G401.6 (cell line): ENCODE measurements at regions not wholly inside any gene's neighbourhood (a gene's known extent, or its start where the extent isn't known, plus 50 kb on each side); places are given as distances from the start of the nearest gene placed in this dataset.

Experiments
- FAIRE-seq: peaks from 2 replicates; lab custom pipeline; 2012; peaks lifted over from hg19 to GRCh38; lab: Jason Lieb, UNC

DNA sequence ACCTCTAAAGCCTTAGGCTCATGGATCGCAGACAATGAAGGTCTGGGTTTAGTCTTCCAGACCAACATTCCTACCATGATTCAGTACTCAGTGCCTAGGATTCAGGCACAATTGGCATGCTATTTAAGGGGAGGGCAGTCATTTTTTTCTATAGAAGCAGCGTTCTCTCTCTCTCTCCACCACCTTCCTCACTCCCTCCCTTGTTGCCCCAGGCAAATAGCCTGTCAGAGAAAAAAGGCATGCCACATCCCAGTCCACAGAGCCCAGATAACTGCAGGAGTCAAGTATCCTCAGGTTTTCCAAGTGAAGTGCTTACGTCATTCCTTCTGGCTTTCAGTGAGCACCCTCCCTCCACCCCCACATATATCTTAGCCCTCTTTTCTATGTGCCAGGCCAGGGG lies 533.0 kb downstream of the BCOR start:
- no peak for FAIRE-seq

DNA sequence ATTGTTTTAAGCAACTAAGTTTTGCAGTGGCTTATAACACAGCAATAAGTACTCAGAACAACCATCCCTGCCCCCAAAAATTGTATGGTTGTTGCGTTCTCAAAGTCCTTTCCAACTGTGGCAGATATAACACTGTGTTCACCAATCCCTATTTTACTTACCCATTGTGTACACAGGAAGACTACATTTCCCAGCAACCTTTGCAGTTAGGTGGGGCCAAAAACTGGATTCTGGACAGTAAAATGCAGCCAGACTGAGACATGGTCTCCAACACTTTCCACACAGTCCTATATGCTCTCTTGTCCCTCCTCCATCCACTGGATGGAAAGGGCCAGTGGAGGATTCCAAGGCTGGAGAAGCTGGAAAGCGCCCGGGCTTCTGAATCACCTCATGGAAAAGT lies 523.6 kb downstream of the BCOR start:
- FAIRE-seq = no peak

- no peak for FAIRE-seq
Measured at GRCh38 chrX:39576041-39576872, 521.5 kb downstream of the BCOR start.

DNA sequence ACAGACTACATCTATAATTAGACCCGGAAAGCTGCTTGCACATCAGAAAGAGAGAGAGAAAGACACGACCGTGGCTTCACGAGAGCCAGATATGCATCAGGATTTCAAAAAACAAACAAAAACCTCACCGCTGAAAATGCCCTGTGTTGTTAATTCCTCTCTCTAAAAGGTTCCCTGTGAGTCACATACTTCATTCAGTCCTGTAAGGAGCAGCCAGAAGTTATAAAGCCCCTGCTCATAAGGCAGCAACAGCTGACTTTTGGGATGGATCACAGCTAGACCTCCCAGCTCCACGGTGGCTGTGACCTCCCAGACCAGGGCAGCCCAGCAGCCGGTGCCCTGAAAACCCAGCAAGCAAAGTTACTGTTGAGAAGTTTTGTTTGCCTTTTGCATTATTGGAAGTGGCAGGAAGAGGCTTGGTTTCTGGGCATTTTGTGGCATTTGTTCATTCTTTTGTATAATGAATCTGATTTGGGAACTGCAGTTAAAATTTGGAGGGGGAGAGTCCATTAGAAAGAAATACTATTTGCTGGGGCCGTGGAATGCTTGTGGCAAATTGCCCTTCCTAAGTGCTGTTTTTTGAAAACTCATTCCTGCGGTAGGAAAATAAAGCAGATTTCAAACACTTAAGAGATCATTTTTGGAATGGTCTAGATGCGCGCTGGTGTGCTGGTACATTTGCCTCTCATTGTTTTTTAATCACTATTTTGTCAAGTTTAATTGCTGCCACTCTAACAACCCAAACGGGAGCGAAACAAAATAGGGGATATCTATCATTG lies 520.4 kb downstream of the BCOR start:
- no peak for FAIRE-seq

DNA sequence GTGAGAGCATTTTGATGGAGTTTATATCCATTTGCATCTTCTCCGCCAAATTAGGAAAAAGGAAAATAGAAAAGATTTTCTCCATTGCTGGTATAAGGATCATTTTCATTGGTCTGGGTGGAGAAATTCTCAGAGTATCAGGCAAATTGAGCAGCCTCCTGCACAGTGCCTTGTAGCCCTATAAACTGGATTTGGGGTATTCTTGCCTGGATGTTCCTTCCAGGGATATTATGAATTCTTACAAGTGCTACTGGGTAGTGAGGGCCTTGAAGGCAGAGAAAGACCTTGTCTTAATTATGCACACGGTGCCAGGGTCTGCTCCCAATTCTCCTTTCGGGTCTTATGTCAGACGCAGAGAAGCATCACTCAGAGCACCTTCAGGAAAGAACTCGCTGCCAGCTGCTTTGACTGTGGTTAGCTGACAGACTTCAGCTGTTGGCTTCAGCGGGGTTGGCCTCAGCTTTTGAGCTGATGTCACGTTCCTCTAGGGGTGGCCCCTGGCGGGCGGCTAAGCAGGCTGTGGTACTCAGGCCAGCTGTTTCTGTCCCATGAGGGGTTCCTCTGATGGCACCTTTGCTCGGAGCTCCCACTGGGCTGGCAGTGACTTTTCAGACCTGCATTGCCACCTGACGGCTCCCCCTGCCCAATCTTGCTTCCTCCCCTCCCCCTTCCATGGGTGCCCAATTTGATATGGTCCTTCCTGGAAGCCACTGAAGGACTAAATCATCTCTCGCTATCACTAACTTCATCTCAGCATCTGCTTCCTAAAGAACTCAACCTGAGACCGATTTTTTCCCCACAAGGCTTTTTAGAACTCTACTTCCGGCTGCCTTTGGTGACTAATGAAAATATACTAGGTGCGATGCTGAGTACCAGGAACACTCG lies 519.5 kb downstream of the BCOR start:
- no peak for FAIRE-seq

GRCh38 chrX:39580043-39580442 lies 517.7 kb downstream of the BCOR start:
- FAIRE-seq = no peak

GRCh38 chrX:39581411-39581810 lies 516.3 kb downstream of the BCOR start:
- no peak for FAIRE-seq

GRCh38 chrX:39582091-39582490 lies 515.7 kb downstream of the BCOR start:
- FAIRE-seq = no peak

DNA sequence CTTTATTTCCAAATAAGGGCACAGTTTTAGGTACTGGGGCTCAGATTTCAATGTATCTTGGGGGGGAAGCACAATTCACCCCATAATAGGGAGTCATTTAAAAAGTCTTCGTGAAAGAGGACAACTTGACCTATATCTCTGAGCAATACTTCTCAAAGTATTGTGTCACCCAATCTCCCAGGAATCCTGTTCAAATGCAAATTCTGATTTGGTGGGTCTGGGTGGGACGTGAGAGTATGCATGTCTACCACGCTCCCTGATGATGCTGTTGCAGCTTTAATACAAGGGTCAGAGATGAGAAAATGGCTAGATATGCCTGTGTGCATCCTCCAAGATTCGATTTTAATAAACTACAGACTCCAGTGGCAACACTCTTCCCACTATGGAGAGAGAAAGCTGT lies 514.8 kb downstream of the BCOR start:
- no peak for FAIRE-seq

DNA sequence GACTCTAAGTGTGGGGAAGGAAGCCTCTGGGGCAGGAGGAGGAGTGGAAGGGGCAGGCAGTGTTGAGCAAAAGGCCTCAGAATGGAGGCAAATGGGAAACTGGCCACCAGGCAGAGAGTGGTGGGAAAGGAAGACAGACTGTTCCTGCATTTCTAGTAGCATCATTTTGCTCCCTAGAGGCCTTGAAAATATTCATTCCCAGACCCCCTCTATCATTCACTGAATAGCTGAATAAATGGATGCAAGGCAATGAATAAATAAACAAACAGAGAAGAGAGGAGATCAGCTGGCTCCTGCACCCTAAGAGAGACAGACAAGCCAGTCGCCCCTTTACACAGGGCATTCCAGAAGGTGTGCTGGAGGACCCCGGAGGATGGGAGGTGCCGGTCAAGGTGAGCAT lies 511.9 kb downstream of the BCOR start:
- no peak for FAIRE-seq

DNA sequence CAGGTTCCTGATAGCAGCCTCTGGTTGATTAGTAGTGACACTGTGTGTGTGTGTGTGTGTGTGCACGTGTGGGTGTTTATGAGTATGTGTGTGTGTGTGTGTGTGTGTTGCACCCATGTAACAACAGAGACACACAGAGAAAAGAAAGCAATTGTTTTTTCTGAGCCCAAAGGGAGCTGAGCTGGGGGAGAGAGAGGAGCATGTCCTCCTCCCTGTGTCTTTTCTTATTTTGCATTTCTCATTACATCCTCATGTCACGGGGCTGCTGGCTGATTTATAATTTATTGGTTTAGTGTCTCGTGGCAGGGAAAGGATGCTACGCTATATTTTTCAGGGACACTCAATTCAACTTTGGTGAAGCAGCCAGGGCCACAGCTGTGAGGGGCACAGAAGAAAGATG lies 511.4 kb downstream of the BCOR start:
- no peak for FAIRE-seq

DNA sequence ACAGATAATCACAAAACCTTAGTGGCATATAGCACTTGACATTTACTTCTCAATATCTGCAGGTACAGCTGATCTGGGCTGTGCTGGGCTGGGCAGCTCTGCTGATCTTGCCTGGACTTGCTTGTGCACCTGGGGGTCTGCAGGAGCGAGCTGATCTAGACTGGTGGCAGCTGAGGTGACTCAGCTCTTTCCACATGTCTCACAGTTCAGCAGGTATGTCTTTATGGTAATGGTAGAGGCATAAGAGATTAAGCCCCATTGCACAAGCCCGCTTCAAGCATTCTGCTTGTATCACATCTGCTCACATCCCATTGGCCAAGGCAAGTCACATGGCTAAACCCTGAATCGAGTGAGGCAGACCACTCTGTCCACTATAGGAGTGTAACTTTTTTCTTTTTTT lies 506.7 kb downstream of the BCOR start:
- FAIRE-seq = no peak

DNA sequence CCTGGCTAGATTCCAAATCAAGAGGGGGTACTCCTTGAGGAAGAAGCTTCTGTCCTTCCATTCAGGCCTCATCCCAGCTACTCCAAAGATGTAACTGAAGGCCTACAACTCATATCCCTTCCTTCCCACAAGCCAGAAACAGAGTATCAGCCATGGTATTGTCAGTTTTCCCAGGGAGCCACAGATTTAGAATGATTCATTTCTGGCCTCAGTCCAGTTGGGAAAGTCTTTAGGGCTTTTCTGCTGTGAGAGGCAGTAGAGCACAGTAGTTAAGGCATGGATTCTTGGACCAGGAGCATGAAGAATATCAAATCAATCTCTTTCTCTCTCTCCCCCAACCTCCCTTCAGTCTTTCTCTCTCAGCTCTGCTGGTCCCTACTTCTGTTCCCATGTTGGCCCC lies 505.0 kb downstream of the BCOR start:
- no peak for FAIRE-seq

- FAIRE-seq = no peak
Measured at GRCh38 chrX:39595977-39596376, 501.8 kb downstream of the BCOR start.

- no peak for FAIRE-seq
Measured at GRCh38 chrX:39596437-39596836, 501.3 kb downstream of the BCOR start.

DNA sequence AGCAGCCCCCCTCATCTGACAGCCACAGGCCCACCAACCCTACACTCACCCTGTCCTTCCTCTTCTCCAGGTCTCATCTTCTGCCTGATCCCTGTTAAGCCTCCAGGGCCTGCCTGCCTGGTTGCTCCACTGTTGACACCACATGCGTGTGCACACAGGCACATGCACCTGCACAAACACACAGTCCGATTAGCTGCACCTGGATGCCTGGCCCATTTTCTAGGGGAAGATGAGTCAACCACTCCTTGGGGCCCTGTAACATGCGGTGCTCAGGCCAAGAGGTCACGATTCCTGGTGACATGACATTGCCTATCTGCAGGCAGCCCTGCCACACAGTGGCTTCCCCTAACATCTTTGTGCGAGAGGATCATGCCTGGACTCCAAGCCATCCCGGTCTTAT lies 498.4 kb downstream of the BCOR start:
- no peak for FAIRE-seq

DNA sequence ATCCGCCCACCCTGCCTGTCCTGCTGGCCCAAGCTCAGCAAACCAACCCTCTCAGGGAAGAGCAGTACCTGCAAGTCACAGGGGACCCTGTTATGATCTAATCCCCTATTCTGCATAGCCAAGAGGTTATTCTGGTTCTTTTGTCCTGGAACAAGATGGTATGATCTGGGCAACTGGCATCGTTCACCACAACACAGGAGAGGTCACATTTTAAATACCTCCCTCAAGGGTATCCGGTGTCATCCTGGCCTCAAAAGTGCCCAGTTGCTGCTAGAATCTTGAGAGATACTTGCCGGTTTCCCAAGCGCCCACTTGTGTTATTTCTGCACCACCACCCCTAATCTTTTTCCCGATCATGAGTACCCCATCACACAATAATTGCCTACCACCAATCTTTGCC lies 497.5 kb downstream of the BCOR start:
- no peak for FAIRE-seq

DNA sequence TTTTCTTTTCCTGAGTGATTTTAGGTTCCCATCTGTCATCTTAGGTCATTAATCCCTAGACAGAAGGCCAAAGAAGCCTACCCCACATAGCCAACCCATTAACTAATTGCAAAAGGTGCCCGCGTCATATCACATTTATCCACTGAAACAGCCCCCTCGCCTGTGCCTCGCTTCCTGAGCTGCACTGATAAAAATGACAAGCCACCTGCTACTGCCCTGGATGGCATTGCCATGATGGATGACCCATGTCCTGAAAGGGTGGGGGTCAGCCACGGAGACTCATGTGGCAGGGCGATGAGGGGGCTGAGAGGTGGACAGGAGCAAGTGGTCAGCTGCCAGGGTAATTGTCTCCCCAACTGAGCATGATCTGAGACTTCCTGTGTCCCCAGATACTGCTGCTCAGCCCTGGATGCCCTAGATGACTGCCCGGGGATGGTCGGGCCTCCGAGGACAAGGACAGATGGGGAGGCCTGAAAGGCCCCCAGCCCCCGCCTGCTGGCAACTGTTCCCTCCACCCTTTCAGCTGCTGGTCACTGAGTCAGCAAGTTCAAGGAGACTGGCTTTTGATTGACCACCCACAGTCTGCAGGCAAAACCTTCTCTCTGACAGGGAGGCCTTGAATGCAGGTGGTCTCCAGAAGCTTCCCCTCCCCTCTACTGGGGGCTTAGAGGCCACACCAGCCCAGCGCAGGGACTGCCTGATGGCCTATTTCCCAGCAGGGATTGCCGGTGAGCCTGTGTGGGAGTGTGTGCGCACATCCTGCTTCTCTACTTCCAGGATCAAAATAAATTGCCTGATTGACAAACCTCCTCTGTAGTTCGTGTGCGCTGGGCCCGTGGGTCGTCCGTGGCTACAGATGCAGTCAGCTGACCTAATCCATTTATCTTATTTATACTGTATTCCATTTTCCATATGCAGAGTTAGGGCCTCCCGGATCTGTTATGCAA lies 496.3 kb downstream of the BCOR start:
- FAIRE-seq = no peak

DNA sequence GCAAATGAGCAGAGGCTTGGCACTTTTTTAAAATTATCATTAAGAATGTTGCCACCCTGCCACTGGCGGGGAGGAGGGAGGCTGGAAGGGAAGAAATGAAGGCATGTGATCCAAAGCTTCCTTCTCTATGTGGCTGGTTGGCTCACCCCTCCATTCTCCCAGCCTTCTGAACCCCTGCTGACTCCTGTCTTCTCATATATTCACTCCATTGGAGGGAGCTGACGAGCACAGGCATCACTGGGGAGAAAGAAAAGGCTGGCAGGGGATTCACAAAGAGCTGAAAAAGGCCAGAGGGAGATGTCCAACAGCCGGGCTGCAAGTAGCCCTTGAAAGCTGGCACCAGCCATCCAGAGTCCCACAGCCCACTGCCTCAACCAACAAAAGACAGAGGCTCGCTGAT lies 495.6 kb downstream of the BCOR start:
- FAIRE-seq = no peak

- no peak for FAIRE-seq
Measured at GRCh38 chrX:39603230-39603629, 494.5 kb downstream of the BCOR start.

DNA sequence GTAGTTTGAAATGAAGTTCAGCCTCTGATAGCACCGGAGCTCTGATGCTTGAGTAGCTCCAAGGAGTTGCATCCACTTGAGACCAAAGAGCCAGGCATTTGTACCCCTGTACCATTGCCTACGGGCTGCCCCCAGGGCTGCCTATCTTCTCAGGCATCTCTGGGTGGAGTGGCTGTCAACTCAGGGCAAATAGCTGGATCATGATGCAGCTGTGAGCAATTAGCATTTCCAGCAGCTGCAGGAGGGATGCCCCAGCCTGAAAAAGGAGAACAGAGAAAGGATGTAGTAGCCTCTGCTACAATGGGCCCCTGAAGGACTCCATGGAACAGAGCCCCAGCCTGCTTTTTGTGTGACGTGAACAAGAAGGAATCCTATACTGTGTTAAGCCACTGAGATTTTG lies 492.6 kb downstream of the BCOR start:
- no peak for FAIRE-seq

DNA sequence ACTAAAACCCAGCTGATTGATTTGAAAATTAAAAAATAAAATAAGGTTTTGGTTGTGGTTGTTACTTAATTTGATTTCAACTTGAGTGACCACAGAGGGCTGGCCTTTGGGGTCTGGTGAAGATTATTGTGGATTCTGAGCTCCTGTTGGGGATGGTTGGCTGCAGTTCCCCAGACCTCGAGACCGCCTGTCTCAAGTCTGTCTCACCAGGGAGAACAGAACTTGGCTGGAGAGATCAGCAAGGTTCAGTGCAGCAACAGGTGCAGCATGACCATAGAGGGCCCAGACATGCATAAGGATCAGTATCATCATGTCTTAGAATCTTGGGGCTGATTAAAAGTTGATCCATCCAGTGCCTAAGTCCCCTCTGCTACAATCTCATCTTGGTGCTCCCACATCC lies 491.9 kb downstream of the BCOR start:
- FAIRE-seq = no peak
